Activated CD8-positive, alpha-beta T cell treated with anti-CD3 and anti-CD28 coated beads for 36 hours (primary cell): ENCODE measurements at regions not wholly inside any gene's neighbourhood (a gene's known extent, or its start where the extent isn't known, plus 50 kb on each side); places are given as distances from the start of the nearest gene placed in this dataset.

Experiments
- ATAC-seq: fragments of 200-7000 bp; cut with Tn5 transposase; one replicate; pipeline ENCODE4 v1.10.0; 2021; ENCODE audit warnings: mild to moderate bottlenecking, moderate library complexity
- CTCF ChIA-PET: fragments of 350-600 bp; sonication (Branson Sonifier 250); formaldehyde crosslinking; loops from one replicate; lab custom pipeline; 2021; ENCODE audit warnings: antibody characterized with exemption; lab: Charles Lee
- POLR2A ChIA-PET: fragments of 350-600 bp; sonication (Branson Sonifier 250); formaldehyde crosslinking; loops from one replicate; lab custom pipeline; 2021; ENCODE audit warnings: antibody characterized with exemption; lab: Charles Lee
- DNase-seq: peaks from one replicate; pipeline ENCODE4 v3.0.0-alpha.2; 2020
- H3K27ac Mint-ChIP-seq: one replicate; pipeline ENCODE4 v1.8.0; 2021; ENCODE audit warnings: mild to moderate bottlenecking, mixed read lengths
- H3K27me3 Mint-ChIP-seq: one replicate; pipeline ENCODE4 v1.8.0; 2021; ENCODE audit warnings: mixed read lengths
- H3K36me3 Mint-ChIP-seq: one replicate; pipeline ENCODE4 v1.8.0; 2021; ENCODE audit warnings: low read depth, mixed read lengths
- H3K4me1 Mint-ChIP-seq: one replicate; pipeline ENCODE4 v1.8.0; 2021; ENCODE audit warnings: low read depth, mixed read lengths
- H3K4me3 Mint-ChIP-seq: one replicate; pipeline ENCODE4 v1.8.0; 2021; ENCODE audit warnings: mild to moderate bottlenecking, moderate library complexity, mixed read lengths
- H3K9me3 Mint-ChIP-seq: one replicate; pipeline ENCODE4 v1.8.0; 2021; ENCODE audit warnings: mixed read lengths
- intact Hi-C: fragments of 100-400 bp; cut with micrococcal nuclease; formaldehyde crosslinking; loops from one replicate; pipeline ENCODE4 v1.10.0; 2022
- TF ChIP-seq, protein P1 (sequence below): fragments of 200-600 bp; IDR thresholded peaks from one replicate; pipeline ENCODE4 v1.8.0; 2022; ENCODE audit warnings: antibody characterized with exemption, mild to moderate bottlenecking

GRCh38 chr6:139920027-139920775, 545.8 kb upstream of the CITED2 start:
- Mint-ChIP-seq H3K27ac (no peak overlapping the region), H3K27me3 (peaks cover 22% of the 10 kb centered on the region)

DNA sequence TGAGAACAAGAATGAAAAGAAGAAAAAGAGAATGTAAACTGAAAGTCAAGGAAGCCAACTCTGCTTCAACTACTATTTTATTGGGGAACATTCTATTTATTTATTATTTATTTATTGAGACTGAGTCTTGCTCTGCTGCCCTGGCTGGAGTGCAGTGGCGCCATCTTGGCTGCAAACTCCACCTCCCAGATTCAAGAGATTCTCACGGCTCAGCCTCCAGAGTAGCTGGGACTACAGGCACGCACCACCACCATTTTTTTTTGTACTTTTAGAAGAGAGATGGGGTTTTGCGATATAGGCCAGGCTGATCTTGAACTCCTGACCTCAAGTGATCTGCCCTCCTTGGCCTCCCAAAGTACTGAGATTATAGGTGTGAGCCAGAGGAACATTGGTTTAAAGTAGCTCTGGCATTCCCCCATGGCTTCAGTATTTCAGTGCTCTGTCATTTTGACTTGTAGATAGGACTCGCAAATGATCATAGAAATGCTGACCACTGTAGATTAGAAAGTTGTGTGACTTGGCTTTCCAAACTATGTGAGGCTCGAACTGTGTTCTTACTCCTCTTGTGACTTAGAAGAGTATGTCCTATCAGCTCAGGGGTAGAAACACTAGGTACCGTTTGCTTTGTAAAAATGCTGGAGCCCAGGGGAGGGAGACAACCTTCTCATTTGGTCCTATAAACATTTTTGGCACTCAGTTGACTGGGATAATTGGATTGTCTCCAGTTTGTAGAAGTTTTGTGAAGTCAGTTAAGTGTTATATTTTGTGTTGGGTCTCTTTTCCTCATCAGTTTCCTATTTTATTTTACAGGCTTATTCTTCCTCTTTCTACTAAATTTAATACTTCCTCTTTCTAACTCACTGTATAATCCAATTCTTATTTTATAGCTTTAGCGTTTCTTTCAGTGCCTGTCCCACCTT, 544.9 kb upstream of the CITED2 start:
- H3K27ac Mint-ChIP-seq = no peak overlapping the region
- H3K27me3 Mint-ChIP-seq = peaks cover 22% of the 10 kb centered on the region
- intact Hi-C loops = no loop called here
- H3K4me1 Mint-ChIP-seq = peaks cover 4% of the 10 kb centered on the region
- H3K4me3 Mint-ChIP-seq = no peak overlapping the region
- ChIA-PET CTCF (interaction anchor here (0.9 kb wide), 1 partner anchor 149 kb away, joined by 3 read pairs; no protein-coding TSS in a partner anchor), POLR2A (no interaction called here)
- ATAC-seq (no peak), DNase-seq (no peak)
- no peaks in the 10 kb centered on the region for H3K9me3 Mint-ChIP-seq
- H3K36me3 Mint-ChIP-seq = no peaks in the 10 kb centered on the region
- TF ChIP-seq, protein P1, sequence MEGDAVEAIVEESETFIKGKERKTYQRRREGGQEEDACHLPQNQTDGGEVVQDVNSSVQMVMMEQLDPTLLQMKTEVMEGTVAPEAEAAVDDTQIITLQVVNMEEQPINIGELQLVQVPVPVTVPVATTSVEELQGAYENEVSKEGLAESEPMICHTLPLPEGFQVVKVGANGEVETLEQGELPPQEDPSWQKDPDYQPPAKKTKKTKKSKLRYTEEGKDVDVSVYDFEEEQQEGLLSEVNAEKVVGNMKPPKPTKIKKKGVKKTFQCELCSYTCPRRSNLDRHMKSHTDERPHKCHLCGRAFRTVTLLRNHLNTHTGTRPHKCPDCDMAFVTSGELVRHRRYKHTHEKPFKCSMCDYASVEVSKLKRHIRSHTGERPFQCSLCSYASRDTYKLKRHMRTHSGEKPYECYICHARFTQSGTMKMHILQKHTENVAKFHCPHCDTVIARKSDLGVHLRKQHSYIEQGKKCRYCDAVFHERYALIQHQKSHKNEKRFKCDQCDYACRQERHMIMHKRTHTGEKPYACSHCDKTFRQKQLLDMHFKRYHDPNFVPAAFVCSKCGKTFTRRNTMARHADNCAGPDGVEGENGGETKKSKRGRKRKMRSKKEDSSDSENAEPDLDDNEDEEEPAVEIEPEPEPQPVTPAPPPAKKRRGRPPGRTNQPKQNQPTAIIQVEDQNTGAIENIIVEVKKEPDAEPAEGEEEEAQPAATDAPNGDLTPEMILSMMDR = no peak

More at GRCh38 chr6:139920027-139920775, 545.8 kb upstream of the CITED2 start:
- Mint-ChIP-seq H3K4me1 (peaks cover 4% of the 10 kb centered on the region), H3K4me3 (no peak overlapping the region), H3K9me3 (no peaks in the 10 kb centered on the region), H3K36me3 (no peaks in the 10 kb centered on the region)
- DNase-seq (no peak), ATAC-seq (no peak)
- POLR2A ChIA-PET = no interaction called here
- TF ChIP-seq, protein P1 = no peak
- intact Hi-C loops = no loop called here
- CTCF ChIA-PET = interaction anchor here (0.9 kb wide), 1 partner anchor 148 kb away, joined by 3 read pairs; no protein-coding TSS in a partner anchor

- POLR2A ChIA-PET = no interaction called here
- no peak for ATAC-seq
- intact Hi-C loops = no loop called here
- Mint-ChIP-seq H3K27ac (no peak overlapping the region), H3K9me3 (no peaks in the 10 kb centered on the region), H3K36me3 (no peaks in the 10 kb centered on the region), H3K27me3 (peaks cover 24% of the 10 kb centered on the region), H3K4me1 (peaks cover 4% of the 10 kb centered on the region), H3K4me3 (no peak overlapping the region)
- CTCF ChIA-PET = no interaction called here
- DNase-seq = no peak
- TF ChIP-seq, protein P1 = no peak
Observed at GRCh38 chr6:139917951-139918630, 543.6 kb upstream of the CITED2 start.

DNA sequence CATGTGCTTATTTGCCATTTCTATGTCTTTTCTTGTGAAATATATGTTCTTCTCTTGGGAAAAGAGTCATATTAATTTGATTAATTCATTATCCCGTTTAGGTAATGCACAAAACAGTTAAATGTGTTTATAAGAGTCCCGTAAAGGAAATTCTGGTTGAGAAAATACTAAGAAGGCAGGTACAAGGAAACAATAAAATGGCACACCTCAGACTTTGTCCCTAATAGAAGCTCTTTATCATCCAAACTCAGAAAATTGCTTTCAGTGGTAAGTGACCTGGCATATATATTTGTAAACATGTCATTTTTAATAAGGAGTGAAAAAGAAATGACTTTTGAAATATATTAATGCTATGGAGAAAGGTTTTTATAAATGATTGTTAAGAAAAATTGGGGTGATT, 540.5 kb upstream of the CITED2 start:
- H3K9me3 Mint-ChIP-seq = no peaks in the 10 kb centered on the region
- POLR2A ChIA-PET = no interaction called here
- TF ChIP-seq, protein P1 = no peak
- DNase-seq (no peak), ATAC-seq (no peak)
- H3K36me3 Mint-ChIP-seq = no peaks in the 10 kb centered on the region
- CTCF ChIA-PET = no interaction called here
- H3K27ac Mint-ChIP-seq = no peak overlapping the region
- H3K4me1 Mint-ChIP-seq = no peaks in the 10 kb centered on the region
- H3K27me3 Mint-ChIP-seq = peaks cover 12% of the 10 kb centered on the region
- intact Hi-C loops = no loop called here
- H3K4me3 Mint-ChIP-seq = no peak overlapping the region
